Activated CD8-positive, alpha-beta memory T cell treated with anti-CD3 and anti-CD28 coated beads for 4 hours (primary cell): ENCODE measurements at regions not wholly inside any gene's neighbourhood (a gene's known extent, or its start where the extent isn't known, plus 50 kb on each side); places are given as distances from the start of the nearest gene placed in this dataset.
A peak's percentile ranks its signal among the peaks of the same experiment; 100 is the strongest.
"Not testable (repeated sequence)": the region's sequence is repeated elsewhere in the genome, so short reads cannot be mapped to it uniquely, and the experiment has no call there.

Experiments
- DNase-seq, 2 donors: peaks; one replicate each; pipeline ENCODE4 v3.0.0-alpha.2; 2020; ENCODE audit warnings: low read depth in 2 of 2

DNA sequence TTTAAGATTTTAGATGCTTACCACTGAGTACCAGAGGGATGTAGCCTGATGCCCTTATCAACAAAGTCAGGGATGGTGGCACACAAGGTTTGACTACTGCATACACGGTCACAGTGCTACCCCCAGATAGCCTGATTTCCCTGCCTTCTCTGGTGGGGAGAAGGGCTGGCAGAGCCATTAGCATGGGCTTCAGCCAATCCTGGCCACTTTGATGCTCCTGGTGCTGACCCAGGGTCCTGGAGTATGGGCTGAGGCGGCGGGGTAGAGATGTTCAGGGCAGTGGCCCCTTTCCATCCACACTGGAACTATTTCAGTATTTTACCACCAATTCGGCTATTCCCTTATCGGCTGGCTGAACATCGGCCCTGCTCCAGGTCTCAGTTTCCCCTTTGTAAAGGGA, 83.2 kb downstream of the POTEB3 start:
- not testable (repeated sequence) for DNase-seq

DNA sequence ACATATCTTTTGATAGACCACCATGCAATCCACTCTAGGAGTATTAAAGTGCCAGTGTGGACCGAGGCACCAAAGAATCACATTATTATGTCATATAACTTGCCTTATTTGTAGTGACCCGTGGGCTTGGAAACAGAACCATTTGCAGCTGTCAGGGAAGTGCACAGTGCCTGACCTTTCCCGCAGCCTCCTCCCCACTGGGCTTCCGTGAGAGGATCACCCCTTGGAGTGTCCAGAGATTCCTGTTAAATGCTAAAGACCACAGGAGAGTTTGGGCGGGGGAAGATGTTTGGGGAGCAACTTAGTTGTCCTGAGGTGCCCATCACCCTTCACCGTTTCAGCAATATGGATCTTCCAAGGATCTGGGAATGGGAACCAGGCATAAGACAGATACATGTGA, 84.4 kb downstream of the POTEB3 start:
- DNase-seq = not testable (repeated sequence)

DNA sequence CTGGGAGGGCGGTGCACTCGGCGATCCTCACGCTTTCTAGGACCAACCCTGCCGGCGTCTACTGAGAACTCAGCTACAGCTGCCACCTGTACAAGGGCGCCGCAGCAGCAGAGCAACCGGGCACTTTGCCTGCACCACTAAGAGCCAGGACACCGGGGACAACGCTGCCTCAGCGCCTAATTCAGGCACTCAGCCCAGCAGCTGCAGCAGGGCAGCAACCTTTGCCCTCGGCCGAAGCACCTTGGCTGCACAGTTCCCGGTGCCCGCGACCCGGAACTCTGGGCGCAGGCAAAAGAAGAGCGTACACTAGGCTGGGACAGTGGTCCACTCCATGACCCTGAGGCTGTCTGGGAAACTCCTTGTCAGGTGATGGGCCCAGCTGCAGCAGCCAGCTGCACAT, 85.7 kb downstream of the POTEB3 start:
- not testable (repeated sequence) for DNase-seq

DNA sequence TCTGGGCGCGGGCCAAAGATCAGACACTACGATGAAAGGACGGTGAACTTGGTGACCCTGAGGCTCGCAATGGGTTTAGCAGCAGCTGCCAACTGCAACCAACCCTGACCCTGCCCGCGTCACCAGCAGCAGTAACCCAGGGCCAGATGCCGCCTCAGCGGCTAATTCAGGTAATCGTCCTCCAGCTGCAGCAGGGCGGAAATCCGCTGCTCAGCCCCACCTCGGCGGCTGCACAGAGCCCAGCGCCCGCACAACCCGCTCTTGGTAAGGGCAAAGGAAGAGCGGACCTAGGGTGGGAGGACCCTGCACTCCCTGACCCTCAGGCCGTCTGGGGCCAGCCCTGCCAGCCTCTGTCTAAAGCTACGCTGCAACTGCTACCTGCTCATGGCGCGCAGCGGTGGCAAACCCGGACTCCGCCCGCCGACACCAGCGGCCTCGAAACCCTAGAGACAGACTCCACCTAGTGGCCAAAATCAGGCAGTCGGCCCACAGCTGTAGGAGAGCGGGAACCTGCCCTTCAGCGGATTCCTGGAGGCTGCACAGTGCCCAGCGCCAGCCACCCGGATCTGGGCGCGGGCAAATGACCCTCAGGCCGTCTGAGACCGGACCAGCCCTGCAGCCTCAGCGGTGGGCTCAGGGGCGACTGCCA, 87.5 kb downstream of the POTEB3 start:
- not testable (repeated sequence) for DNase-seq

DNA sequence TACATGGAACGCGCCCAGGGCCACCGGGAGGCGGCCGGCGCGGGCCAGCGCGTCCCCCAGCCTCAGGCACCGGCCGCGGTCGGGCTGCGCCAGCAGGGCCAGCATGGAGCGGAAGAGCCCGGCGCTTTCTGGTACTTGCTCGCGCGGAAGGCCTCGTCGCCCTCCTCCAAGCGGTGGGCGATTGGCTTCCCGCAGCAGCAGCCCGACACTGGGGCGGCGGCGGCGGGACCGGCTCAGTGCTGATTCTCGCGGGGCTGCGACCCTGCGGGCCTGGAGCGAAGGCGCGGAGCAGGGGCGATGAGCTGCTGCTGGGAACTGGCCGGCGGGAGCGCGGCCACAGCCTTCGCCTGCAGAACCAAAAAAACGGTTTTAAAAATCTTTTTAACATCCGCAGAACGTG, 95.3 kb downstream of the POTEB3 start:
- not testable (repeated sequence) for DNase-seq

DNA sequence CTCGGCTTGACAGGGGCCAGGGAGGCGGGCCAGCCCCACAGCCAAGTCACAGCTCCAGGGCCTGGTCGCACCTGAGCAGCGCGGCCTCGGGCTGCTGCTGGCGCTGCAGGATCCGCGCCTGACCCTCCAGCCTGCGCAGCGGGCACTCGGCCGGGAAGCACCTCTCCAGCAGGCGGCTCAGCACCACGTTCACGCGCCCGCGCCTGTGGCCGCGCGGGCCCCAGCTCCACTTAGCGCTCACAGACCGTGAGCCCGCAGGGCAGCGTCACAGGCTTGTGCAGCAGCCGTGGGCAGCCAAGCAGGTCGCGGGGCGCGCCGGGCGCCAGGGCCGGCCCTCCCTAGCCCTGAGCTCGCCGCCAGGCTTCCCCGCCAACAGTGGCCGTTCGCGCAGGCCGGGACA, 95.8 kb downstream of the POTEB3 start:
- not testable (repeated sequence) for DNase-seq

DNA sequence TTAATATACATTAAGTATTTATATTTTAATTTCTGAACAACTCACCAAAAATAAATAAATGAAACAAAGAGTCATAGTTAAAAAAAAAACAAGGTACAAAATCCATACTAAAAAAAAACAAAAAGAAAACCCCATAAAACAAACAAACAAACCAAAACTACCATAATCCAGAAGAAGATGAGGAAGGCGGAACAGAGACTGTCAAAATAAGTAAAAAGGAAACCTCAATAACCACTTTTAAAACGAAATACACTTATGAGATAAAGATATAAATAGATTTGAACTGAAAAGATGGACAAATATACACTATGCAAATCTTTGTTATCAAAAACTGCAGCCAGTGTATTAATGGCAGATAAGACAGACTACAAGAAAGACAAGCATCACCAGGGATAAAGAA, 103.3 kb downstream of the POTEB3 start:
- not testable (repeated sequence) for DNase-seq

DNA sequence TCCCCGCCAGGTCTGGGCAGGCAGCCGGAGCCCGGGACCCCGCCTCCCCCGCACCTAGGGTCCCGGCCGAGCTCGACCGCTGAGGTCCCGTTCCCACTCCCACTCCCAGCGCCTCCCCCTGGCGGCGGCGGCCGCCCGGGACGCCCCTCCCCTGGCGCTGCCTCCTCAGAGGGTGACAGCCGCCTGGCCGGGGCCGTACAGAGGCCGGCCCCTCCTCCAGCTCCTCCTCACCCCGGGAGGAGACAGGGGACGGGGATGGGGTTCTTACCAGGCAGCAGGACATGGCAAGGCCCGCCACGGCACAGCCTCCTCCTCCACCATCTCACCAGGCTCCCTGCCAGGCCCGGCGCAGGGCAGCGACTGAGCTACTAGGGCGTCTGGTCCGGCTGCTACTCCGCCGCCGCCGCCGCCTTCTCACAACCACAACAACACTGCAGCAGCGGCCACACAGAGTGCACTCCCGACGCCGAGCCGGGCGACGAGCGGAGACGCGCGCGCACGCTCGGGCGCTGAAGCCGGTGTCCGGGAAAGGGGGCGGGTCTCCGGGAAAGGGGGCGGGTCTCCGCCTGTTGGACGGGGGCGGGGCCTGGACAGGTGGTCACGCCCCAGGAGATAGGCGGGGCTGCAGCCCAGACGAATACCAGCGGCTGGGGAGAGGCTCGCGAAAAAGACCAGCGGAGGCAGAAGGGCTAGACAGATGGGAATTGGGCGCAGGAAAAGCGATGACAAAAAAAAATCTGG, 115.4 kb downstream of the POTEB3 start:
- DNase-seq = peak in 1 of 2 donors; percentile 7

DNA sequence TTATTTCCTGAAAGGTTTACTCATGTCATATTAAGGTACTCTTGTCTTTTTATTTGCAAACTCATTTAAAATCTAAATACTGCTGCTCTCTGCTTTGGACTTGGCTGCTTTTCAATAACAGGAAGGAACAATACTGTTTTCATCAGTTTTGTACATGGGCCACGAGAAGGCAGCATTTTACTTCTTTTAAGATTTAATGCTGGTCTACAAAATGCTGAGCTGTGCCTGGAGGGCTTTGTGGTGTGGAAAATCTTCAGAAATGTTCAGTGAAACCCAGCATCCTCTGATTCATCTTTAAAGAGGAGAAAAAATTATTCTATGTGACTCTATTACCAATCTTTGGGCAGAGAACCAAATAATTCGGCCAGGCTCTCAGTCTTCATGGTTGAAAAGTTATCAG, 155.9 kb downstream of the POTEB3 start:
- not testable (repeated sequence) for DNase-seq

DNA sequence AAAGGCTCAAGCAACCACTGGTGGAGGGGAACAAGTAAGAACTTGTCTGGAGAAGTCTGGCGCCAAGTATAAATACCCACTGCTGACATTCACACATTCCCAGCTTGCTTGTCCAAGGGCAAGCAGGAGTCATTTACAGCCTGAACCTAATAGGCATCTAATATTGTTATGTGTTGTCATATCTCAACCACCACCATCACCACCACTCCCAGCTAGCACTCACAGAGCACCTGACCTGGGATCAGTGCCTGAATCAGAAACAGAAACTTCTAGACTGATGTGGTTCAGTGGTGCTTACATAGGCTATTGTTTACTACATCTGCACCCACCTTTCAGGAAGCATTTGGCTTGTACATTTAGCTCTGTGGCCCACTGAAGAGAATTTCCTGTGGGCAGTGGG, 157.1 kb downstream of the POTEB3 start:
- not testable (repeated sequence) for DNase-seq

DNA sequence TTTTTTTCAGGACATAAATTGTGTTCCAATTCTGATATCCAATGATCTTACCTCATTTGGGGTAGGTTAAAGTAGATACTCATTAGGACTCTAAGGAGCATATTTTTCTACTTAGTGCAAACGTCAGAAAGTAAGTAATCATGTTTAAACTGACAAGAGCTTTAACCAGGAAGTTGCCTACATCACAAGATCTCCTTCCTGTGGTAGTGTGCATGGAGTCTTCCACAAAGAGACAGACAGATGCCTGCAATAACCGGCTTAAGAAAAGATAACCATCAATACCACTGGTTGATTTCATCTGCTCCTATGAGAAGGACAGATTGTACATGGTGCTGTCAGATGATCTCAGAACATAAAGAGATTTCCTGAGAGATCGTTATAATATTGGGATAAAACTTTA, 160.0 kb downstream of the POTEB3 start:
- DNase-seq = not testable (repeated sequence)

DNA sequence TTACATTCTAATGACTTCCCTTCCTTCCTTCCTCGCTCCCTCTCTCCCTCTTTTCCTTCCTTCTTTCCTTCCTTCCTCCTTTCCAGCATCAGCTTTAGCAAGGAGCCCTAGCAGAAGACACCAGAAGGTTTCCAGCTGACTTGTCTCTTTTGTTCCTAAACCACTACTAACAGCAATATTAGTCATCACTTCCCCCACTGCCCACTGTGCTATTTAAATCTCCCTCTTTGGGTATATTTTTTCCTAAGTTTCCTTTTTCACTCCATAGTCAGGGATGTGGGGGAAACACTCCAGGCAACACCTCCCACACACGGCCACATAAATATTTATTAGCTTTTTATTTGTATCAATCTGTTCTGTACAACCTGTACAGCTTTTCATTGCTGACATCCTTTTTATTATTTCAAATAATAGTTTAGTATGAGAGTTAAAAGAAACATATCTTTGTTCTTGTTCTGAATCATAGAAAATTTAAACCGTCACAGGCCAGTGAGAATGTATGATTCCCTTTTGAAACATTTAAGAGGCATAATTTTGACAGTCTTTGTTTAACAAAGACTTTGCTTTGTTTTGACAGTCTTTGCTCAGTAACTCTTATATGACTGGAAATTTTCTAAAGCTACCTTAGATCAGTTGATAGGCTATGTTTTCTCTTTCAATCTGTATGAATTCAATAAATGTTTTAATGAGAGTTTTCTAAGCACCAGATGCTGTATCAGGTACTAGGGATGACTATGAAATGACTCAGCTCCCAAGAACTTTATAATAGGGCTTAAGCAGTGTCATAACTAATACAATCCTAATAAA, 167.9 kb downstream of the POTEB3 start:
- not testable (repeated sequence) for DNase-seq

DNA sequence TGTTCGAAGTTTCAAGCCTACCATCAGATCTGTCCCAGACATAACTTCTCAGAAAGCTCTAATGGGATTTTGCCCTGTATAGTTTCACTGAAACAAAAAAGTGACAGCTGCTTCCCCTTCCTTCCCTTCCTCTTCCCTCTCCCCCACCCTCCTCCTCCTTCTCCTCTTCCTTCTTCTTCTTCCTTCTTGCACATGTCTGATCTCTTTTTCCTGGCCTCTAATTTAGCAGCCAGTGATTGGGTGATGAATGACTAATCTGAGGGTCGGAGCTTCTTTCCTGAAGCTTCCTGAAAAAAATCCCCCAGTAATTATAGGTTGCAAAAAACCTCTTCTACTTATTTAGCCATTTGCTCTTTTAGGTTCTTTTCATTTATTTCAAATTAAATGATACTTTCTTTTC, 168.7 kb downstream of the POTEB3 start:
- DNase-seq = no peak

DNA sequence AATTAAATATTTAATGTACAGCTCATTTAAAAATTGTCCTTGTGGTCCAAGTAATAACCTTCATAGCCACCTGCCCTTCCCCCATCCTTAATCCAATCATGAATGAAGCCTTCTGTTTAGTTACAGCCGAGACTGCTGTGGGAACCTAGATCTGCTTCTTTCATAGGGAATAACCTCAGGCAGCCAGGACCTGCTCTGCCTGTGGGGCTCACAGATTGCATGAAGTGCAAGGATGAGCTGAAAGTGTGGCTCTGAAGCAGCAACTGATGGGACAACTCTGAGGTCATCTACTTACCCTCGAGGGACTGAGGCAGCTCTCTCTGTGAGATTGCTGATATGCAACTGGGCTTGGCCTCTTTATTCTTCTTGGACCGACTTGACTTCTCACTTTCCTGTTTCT, 169.8 kb downstream of the POTEB3 start:
- no peak for DNase-seq

DNA sequence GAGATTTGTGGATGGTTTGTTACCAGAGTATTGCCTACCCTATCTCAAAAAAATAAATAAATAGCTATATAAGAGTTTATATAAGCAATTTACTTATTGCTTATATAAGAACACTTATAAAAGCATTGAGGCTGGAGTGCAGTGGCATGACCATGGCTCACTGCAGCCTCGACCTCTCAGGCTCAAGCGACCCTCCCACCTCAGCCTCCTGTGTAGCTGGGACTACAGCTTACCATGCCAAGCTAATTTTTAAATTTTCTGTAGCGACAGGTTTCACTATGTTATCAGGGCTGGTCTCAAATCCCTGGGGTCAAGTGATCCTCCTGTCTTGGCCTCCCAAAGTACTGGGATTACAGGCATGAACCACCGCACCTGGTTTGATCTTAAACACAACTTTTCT, 170.6 kb downstream of the POTEB3 start:
- DNase-seq = not testable (repeated sequence)

DNA sequence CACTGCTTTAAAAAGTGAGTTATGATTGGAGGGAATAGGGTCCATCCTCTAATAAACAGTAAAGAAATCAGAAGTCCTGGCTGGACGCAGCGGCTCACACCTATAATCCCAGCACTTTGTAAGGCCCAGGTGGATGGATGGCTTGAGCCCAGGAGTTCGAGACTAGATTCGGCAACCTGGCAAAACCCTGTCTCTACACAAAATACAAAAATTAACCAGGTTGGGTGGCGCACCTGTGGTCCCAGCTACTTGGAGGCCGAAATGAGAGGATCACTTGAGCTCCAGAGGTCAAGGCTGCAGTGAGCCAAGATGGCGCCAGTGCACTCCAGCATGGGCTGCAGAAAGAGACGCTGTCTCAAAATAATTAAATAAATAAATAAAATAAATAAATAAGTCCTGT, 171.2 kb downstream of the POTEB3 start:
- no peak for DNase-seq

DNA sequence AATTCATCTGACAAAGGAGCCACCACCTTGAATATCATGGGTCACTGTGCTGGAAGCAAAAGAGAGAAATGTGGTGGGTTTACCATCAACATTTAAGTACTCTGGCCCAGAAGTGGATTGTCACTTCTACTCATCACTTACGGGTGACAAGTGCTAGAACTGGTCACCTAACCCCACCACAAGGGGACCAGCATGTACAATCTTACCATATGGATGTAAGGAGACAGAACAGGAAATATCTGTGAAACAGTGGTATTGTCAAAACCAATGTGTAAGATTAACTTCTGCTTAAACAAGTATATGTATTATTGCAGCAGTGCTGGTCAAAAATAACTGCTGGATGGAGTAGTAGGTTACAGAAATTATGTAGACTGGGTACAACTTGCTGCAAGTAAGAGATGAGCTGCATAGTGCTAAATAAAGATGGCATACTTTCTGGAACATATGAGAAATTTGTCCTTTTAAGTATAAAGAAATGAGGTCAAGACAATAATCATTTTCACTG, 171.8 kb downstream of the POTEB3 start:
- no peak for DNase-seq

DNA sequence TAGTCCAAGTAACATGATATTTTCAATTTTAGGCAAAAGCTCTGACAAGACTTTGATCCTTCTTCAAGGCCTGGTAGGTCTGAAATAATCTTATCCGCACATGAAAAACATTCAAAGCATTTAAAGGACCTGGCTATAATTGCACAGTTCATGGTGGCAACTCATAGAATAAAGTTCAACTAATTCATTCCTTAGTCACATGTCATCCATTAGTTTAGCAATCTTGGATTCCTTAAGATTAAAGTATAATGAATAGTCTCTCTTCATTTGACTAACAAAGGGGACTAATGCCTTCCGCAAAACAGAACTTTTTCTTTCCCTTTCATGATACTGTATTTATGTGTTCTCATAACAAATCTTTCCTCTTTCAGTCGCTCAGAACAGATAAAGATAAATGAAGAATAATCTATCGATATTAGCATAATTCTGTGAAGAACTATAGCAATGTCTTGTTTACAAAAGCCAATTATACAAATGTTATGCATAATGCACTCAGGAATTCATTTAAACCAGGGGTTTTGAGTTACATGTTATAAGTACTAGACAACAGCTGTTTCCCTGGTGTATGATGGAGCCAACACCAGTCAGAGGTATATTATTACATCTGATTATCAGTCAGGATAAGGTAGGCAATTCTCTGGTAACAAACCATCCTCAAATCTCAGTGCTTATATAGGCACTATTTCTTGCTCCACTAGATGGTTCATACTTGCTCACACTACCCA, 172.5 kb downstream of the POTEB3 start:
- DNase-seq = no peak

DNA sequence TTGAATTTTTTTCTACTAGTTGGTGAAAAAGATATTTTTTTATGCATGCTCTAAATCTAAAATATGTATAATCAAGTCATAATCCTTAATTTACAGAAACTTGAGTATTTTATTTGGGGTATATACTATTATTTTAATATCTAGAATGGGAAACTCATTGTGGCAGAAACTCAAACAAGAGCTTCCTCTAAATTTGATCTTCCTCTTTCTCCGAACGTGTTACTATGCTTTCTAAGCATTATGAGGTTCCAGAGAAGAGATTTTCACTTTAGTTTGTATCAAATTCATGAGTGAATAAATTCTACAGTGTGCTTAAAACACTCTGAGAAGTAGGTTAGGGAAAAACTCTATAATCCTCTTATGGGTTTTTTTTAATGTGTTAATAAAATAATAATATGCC, 173.1 kb downstream of the POTEB3 start:
- no peak for DNase-seq

DNA sequence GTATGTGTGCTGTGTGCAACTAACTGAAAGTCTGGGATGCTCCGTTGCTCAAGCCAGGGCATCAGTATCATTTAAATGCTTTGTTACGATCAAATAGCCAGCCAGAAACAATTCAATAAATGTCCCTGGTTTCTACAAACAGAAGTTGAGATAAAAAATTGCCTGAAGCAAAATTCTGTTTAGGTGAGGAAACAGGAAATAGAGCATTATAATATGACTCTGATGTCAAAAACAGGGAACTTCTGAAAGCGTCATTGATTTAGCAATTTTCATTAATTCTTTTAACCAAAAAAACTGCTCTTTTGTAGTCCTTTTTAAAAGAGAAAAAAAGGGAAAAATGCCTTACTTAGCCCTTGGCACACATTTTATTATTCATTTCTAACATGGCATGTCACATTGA, 174.7 kb downstream of the POTEB3 start:
- not testable (repeated sequence) for DNase-seq

DNA sequence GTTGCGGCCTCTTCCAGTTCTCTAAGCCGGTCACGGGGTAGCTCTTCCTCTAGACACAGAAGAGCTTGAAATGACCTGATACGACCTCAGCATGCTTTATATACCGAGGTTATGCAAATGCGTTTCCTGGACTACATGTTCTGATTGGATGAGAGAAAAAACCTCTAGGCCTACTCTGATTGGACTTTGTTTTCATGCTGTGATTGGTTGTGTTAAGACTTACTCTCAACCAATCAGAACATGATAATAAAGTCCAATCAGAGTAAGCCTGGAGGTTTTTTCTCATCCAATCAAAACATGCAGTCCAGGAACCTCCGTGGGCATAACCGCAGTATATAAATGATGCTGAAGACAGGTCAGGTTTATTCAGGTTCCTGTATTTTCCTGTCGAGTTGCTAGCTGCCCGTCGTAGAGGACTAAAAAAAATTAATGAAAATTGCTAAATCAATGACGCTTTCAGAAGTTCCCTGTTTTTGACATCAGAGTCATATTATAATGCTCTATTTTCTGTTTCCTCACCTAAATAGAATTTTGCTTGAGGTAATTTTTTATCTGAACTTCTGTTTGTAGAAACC, 177.4 kb downstream of the POTEB3 start:
- DNase-seq = no peak
